Trophoblast cell (in vitro differentiated cells and primary cell): ENCODE measurements at regions not wholly inside any gene's neighbourhood (a gene's known extent, or its start where the extent isn't known, plus 50 kb on each side); places are given as distances from the start of the nearest gene placed in this dataset.

Source experiments
- DNase-seq, 2 donors: peaks; one replicate each; pipeline ENCODE4 v3.0.0-alpha.2; 2016
- H2AFZ ChIP-seq: 2 replicates; pipeline ENCODE4 v1.6.1; 2013; ENCODE audit warnings: low read length, moderate library complexity, mild to moderate bottlenecking; ENCODE audit not compliant: insufficient read depth, poor library complexity
- H2AK5ac ChIP-seq: 2 replicates; pipeline ENCODE4 v1.6.1; 2013; ENCODE audit warnings: mild to moderate bottlenecking, low read length
- H2BK120ac ChIP-seq: 2 replicates; pipeline ENCODE4 v1.6.1; 2013; ENCODE audit warnings: low read length, mild to moderate bottlenecking, moderate library complexity; ENCODE audit not compliant: insufficient read depth, poor library complexity
- H2BK12ac ChIP-seq: 2 replicates; pipeline ENCODE4 v1.6.1; 2013; ENCODE audit warnings: mild to moderate bottlenecking, low read length, moderate library complexity
- H2BK5ac ChIP-seq: 2 replicates; pipeline ENCODE4 v1.6.1; 2013; ENCODE audit warnings: low read length, low read depth, moderate library complexity, mild to moderate bottlenecking; ENCODE audit not compliant: poor library complexity
- H3K14ac ChIP-seq: 2 replicates; pipeline ENCODE4 v1.6.1; 2013; ENCODE audit warnings: mild to moderate bottlenecking, low read length
- H3K18ac ChIP-seq: 2 replicates; pipeline ENCODE4 v1.6.1; 2013; ENCODE audit warnings: mild to moderate bottlenecking, low read length
- H3K23ac ChIP-seq: 2 replicates; pipeline ENCODE4 v1.6.1; 2013; ENCODE audit warnings: low read length
- H3K27ac ChIP-seq: 2 replicates; pipeline ENCODE4 v1.5.1; 2013; ENCODE audit warnings: low read depth, mild to moderate bottlenecking, inconsistent platforms, low read length, moderate library complexity
- H3K27me3 ChIP-seq: 2 replicates; pipeline ENCODE4 v1.6.1; 2013; ENCODE audit warnings: inconsistent platforms, mild to moderate bottlenecking, low read length, moderate library complexity; ENCODE audit not compliant: insufficient read depth
- H3K36me3 ChIP-seq, 2 experiments: 1 replicate in 1 of 2; 2 replicates in 1 of 2; pipeline ENCODE4 v1.6.1; 2013; ENCODE audit warnings: low read length in 2 of 2, mild to moderate bottlenecking in 2 of 2, moderate library complexity in 1 of 2; ENCODE audit not compliant: insufficient read depth in 2 of 2, control insufficient read depth in 1 of 2
- H3K4ac ChIP-seq: 2 replicates; pipeline ENCODE4 v1.6.1; 2013; ENCODE audit warnings: low read depth, mild to moderate bottlenecking, low read length, moderate library complexity
- H3K4me1 ChIP-seq, 2 experiments: 1 replicate in 1 of 2; 2 replicates in 1 of 2; pipeline ENCODE4 v1.6.1; 2013; ENCODE audit warnings: low read length in 2 of 2, mild to moderate bottlenecking in 2 of 2, moderate library complexity in 1 of 2; ENCODE audit not compliant: insufficient read depth in 2 of 2, control insufficient read depth in 1 of 2
- H3K4me2 ChIP-seq: 2 replicates; pipeline ENCODE4 v1.6.1; 2013; ENCODE audit warnings: inconsistent platforms, mild to moderate bottlenecking, low read length, moderate library complexity
- H3K4me3 ChIP-seq: 2 replicates; pipeline ENCODE4 v1.5.1; 2013; ENCODE audit warnings: mild to moderate bottlenecking, low read depth, low read length, inconsistent platforms
- H3K79me1 ChIP-seq: one replicate; pipeline ENCODE4 v1.6.1; 2013; ENCODE audit warnings: low read length
- H3K79me2 ChIP-seq: 2 replicates; pipeline ENCODE4 v1.6.1; 2013; ENCODE audit warnings: low read length, mild to moderate bottlenecking; ENCODE audit not compliant: control insufficient read depth, insufficient read depth, poor library complexity
- H3K9ac ChIP-seq: 2 replicates; pipeline ENCODE4 v1.6.1; 2013; ENCODE audit warnings: mild to moderate bottlenecking, low read length
- H3K9me3 ChIP-seq: 2 replicates; pipeline ENCODE4 v1.6.1; 2013; ENCODE audit warnings: low read depth, mild to moderate bottlenecking, control low read depth, inconsistent platforms, low read length; ENCODE audit not compliant: insufficient read depth
- H4K12ac ChIP-seq: 2 replicates; pipeline ENCODE4 v1.6.1; 2013; ENCODE audit warnings: low read depth, mild to moderate bottlenecking, low read length, moderate library complexity
- H4K8ac ChIP-seq: 2 replicates; pipeline ENCODE4 v1.6.1; 2013; ENCODE audit warnings: low read depth, mild to moderate bottlenecking, low read length, moderate library complexity
- H4K91ac ChIP-seq: one replicate; pipeline ENCODE4 v1.6.1; 2013; ENCODE audit warnings: low read depth, mild to moderate bottlenecking, low read length, moderate library complexity
- WGBS: extraction: QIAGEN DNeasy Blood & Tissue Kit; methylation state at CpG from one replicate; pipeline ENCODE4 v1.1.7; 2013; ENCODE audit warnings: missing lambda C conversion rate; ENCODE audit not compliant: insufficient read length, insufficient coverage; ENCODE audit errors: extremely low coverage; 5-methylcytosine and 5-hydroxymethylcytosine counted together

- no peak overlapping the region for H2BK12ac ChIP-seq
- no peak overlapping the region for H2BK5ac ChIP-seq
- DNase-seq, result peak in 1 of 2 donors; percentile 8
- no peak overlapping the region for H3K23ac ChIP-seq
- no peak overlapping the region for H2AFZ ChIP-seq
- no peaks in the 10 kb centered on the region for H3K79me2 ChIP-seq
- no peaks in the 10 kb centered on the region for H3K4me1 ChIP-seq
- H3K4me2 ChIP-seq, result no peak overlapping the region
- no peak overlapping the region for H3K9ac ChIP-seq
- no peaks in the 10 kb centered on the region for H3K36me3 ChIP-seq
- no peaks in the 10 kb centered on the region for H3K27me3 ChIP-seq
- no CpG with 5 or more reads among the region's 8 CpGs for WGBS
- no peak overlapping the region for H2BK120ac ChIP-seq
- H3K79me1 ChIP-seq, result no peaks in the 10 kb centered on the region
- H3K14ac ChIP-seq, result no peak overlapping the region
- no peak overlapping the region for H2AK5ac ChIP-seq
- no peak overlapping the region for H3K27ac ChIP-seq
- H3K9me3 ChIP-seq, result no peaks in the 10 kb centered on the region
- no peak overlapping the region for H3K18ac ChIP-seq
- H3K4ac ChIP-seq, result no peak overlapping the region
- H3K4me3 ChIP-seq, result no peak overlapping the region
- H4K12ac ChIP-seq, result no peak overlapping the region
- H4K8ac ChIP-seq, result no peak overlapping the region
- H4K91ac ChIP-seq, result no peak overlapping the region
Observed at GRCh38 chr12:3342051-3342450, 149.0 kb upstream of the PRMT8 start.

GRCh38 chr12:3348055-3348454, 142.9 kb upstream of the PRMT8 start:
- H3K27ac ChIP-seq, result no peak overlapping the region
- no peaks in the 10 kb centered on the region for H3K36me3 ChIP-seq
- no peak overlapping the region for H2BK5ac ChIP-seq
- no peak overlapping the region for H3K4ac ChIP-seq
- no CpG with 5 or more reads among the region's 5 CpGs for WGBS
- no peaks in the 10 kb centered on the region for H3K27me3 ChIP-seq
- H4K8ac ChIP-seq, result no peak overlapping the region
- no peak overlapping the region for H3K4me3 ChIP-seq
- no peak overlapping the region for H3K4me2 ChIP-seq
- H3K79me1 ChIP-seq, result no peaks in the 10 kb centered on the region
- no peak overlapping the region for H3K9ac ChIP-seq
- H2AK5ac ChIP-seq, result no peak overlapping the region
- no peak overlapping the region for H2BK12ac ChIP-seq
- no peak overlapping the region for H3K23ac ChIP-seq
- no peak overlapping the region for H4K12ac ChIP-seq
- no peaks in the 10 kb centered on the region for H3K4me1 ChIP-seq
- H3K18ac ChIP-seq, result no peak overlapping the region
- no peak overlapping the region for H4K91ac ChIP-seq
- H2AFZ ChIP-seq, result no peak overlapping the region
- no peak overlapping the region for H3K14ac ChIP-seq
- H3K9me3 ChIP-seq, result no peaks in the 10 kb centered on the region
- H2BK120ac ChIP-seq, result no peak overlapping the region
- no peak for DNase-seq
- no peaks in the 10 kb centered on the region for H3K79me2 ChIP-seq

- no peak overlapping the region for H2AK5ac ChIP-seq
- no peaks in the 10 kb centered on the region for H3K27me3 ChIP-seq
- no peak overlapping the region for H2BK120ac ChIP-seq
- H3K79me1 ChIP-seq, result no peaks in the 10 kb centered on the region
- H3K4me1 ChIP-seq, result no peaks in the 10 kb centered on the region
- H3K9ac ChIP-seq, result peak overlapping the region; percentile 55
- H3K4me3 ChIP-seq, result no peak overlapping the region
- H4K91ac ChIP-seq, result no peak overlapping the region
- no peaks in the 10 kb centered on the region for H3K79me2 ChIP-seq
- no peak overlapping the region for H4K8ac ChIP-seq
- H2BK5ac ChIP-seq, result no peak overlapping the region
- DNase-seq, result no peak
- no CpG with 5 or more reads among the region's 4 CpGs for WGBS
- H3K14ac ChIP-seq, result no peak overlapping the region
- H3K4me2 ChIP-seq, result no peak overlapping the region
- H3K36me3 ChIP-seq, result no peaks in the 10 kb centered on the region
- no peak overlapping the region for H2BK12ac ChIP-seq
- no peak overlapping the region for H3K18ac ChIP-seq
- H3K23ac ChIP-seq, result no peak overlapping the region
- no peak overlapping the region for H2AFZ ChIP-seq
- H3K4ac ChIP-seq, result no peak overlapping the region
- no peaks in the 10 kb centered on the region for H3K9me3 ChIP-seq
- H3K27ac ChIP-seq, result no peak overlapping the region
- no peak overlapping the region for H4K12ac ChIP-seq
Observed at GRCh38 chr12:3350432-3350831, 140.6 kb upstream of the PRMT8 start.

- WGBS, result no CpG with 5 or more reads among the region's 4 CpGs
- H2AK5ac ChIP-seq, result no peak overlapping the region
- no peak overlapping the region for H4K8ac ChIP-seq
- DNase-seq, result no peak
- no peak overlapping the region for H3K4ac ChIP-seq
- H3K4me2 ChIP-seq, result no peak overlapping the region
- no peaks in the 10 kb centered on the region for H3K27me3 ChIP-seq
- H3K14ac ChIP-seq, result no peak overlapping the region
- H3K27ac ChIP-seq, result no peak overlapping the region
- no peak overlapping the region for H2BK12ac ChIP-seq
- H3K9ac ChIP-seq, result no peak overlapping the region
- no peaks in the 10 kb centered on the region for H3K79me1 ChIP-seq
- no peaks in the 10 kb centered on the region for H3K36me3 ChIP-seq
- H3K18ac ChIP-seq, result no peak overlapping the region
- H3K9me3 ChIP-seq, result no peaks in the 10 kb centered on the region
- no peaks in the 10 kb centered on the region for H3K79me2 ChIP-seq
- H4K12ac ChIP-seq, result no peak overlapping the region
- H2BK5ac ChIP-seq, result no peak overlapping the region
- H3K4me3 ChIP-seq, result no peak overlapping the region
- H4K91ac ChIP-seq, result no peak overlapping the region
- H3K4me1 ChIP-seq, result no peaks in the 10 kb centered on the region
- H2AFZ ChIP-seq, result no peak overlapping the region
- no peak overlapping the region for H3K23ac ChIP-seq
- no peak overlapping the region for H2BK120ac ChIP-seq
Observed at GRCh38 chr12:3351731-3352130, 139.3 kb upstream of the PRMT8 start.
